CD4-positive, alpha-beta T cell treated with Interleukin-4 for 4 hours (primary cell): ENCODE measurements at regions not wholly inside any gene's neighbourhood (a gene's known extent, or its start where the extent isn't known, plus 50 kb on each side); places are given as distances from the start of the nearest gene placed in this dataset.
A peak's percentile ranks its signal among the peaks of the same experiment; 100 is the strongest.

Experiments used
- DNase-seq: peaks from one replicate; pipeline ENCODE4 v3.0.0-alpha.2; 2020

DNA sequence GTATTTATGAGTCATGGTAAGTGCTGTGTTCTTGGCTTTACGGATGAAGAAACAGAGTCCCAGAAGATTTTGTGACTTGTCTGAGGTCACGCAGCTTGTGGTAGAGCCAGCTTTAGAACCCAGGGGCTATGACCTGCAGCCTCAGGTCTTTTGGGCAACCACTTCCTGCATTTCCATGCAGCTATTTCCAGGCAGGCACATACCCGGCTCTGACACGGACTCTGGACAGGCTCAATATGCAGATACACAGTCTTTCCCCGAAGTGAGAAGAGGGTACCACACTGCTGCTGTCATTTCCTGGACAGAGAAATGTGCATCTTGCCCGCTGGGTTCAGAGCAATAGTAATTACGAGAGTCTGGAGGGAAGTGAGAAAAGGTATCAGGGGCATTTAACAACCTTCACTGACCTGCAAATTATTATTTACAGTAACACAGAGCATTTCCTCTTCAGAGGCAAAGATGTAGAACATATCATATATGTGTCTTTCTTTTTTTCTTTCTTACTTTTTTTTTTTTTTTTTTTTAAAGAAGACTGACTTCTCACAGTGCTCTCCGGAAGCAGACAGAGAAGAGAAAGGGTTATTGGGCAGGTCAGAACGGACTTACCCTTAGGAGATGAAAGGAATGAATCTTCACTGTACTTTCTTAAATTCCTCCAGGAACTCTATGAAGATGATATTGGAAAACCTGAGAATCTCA lies 185.1 kb downstream of the CLIC5 start:
- peak; percentile 26 for DNase-seq

DNA sequence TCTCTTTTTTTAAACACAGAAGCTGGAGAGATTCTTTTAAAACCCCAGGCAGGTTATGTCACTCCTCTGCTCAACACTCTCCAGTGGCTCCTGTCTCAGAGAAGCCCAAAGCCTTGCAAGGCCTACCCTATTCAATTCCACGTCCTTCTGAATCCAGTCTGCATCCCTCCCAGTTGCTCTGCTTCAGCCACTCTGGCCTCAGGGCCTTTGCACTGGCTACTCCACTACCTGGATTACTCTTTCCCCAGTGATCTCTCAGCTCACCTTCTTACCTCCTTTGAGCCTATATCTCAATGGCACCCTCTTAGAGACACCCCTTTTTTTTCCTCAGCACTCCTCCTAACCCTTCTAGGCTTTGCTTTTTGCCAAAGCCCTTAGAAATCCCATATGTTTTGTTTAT lies 185.8 kb downstream of the CLIC5 start:
- no peak for DNase-seq

- no peak for DNase-seq
Observed at GRCh38 chr6:45827952-45828530, 187.6 kb downstream of the CLIC5 start.

- no peak for DNase-seq
Observed at GRCh38 chr6:45822873-45823272, 192.8 kb downstream of the CLIC5 start.

DNA sequence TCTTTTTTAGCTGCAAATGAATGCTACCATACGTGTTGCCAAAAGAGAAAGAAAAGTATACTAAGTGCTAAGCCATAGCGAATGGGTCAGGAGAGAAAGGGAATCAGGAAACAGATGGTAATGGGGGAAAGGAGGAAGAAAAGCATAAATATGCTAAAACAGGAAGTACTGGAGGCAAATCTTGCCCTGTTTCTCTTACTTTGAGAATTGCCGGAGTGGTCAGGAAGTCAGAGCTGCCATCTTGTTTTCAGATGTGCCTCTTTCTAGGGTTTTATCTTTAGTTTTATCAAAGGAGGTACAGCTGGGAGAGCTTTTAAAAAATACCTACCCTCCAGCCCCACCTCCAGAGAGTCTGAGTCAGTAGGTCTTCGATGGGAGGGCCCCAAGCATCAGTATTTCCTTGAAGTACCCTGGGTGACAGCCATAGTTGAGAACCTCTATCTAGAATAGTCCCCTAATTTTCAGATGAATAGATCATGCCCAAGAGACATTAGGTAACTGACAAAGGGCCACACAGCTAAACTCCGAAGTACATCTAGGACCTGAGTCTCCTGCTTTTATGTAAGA lies 193.3 kb downstream of the CLIC5 start:
- DNase-seq: no peak

DNA sequence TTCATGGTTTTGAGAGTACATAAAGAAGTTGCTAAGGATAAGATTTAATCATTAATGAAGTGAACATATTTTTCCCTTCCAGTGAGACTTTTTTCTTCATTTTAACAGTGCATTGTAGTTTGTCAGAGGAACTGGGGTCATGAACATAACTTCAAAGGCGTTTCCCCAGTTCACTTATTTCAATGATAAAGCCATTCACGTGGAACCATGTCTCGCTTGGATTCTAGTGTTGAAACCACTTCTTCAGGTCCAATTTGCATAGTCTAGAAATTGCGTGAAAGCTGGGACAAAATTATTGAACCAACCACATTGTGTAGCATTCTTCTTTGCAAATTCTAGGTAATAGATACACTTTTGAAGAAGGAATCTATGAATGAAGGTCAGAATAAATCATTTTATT lies 197.0 kb downstream of the CLIC5 start:
- no peak for DNase-seq

DNA sequence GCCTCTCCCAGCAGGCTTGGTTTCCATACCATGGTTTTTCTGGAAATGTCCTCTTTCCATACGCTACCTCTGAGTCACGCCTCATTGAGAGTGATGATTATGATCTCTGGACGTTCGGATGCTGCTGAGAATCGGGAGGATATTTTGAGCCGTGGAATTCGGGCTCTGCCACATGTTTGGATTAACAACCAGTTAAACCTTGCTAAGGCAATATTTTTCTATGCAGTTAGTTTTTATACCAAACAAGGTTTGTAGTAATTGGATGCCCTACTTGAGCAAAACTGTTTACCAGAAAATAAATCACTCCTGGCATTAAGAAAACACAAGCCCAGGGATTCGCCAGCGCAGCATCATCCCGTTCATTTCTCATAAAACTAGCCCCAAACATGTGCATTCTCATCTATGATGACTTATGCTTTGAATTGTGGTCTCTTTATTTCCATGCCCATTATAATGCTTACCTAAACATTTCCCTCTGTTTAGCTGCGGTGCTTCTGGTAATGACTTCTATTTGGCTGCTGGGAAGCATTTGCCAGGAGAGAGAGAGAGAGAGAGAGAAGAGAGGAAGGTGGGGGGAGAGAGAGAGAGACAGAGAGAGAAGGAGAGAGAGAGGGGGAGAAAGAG lies 198.9 kb downstream of the CLIC5 start:
- no peak for DNase-seq

DNA sequence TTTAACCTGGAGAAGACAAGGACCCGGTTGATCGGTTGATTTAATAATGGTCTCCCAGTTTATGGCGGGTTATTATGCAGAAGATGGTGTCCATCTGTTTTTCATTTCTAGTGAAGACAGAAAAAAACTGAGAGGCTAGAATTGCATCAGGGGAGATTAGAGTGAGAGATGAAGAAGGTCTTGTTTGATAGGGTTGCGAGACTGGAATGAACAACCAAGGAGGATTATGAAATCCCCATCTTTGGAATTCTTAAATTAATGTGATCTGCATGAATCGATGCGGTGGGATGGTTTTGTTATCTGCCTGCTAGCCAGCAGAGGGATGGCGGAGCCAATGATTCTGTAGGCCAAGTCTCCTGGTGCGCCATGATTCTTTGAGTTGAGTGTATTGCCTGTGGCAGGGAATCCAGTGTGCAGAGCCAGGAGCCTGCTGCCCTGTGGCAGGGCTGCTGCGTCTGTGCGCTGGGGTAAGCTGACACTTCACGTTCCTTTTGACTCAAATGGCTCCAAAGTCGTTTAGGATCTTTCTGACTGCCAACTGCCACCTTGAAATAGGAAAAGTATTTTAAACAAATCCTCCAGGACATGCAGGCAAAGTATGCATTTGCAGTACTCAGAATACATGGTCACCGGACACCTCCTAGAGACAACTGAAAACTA lies 200.1 kb downstream of the CLIC5 start:
- DNase-seq: no peak

- no peak for DNase-seq
Observed at GRCh38 chr6:45814772-45815171, 200.9 kb downstream of the CLIC5 start.

DNA sequence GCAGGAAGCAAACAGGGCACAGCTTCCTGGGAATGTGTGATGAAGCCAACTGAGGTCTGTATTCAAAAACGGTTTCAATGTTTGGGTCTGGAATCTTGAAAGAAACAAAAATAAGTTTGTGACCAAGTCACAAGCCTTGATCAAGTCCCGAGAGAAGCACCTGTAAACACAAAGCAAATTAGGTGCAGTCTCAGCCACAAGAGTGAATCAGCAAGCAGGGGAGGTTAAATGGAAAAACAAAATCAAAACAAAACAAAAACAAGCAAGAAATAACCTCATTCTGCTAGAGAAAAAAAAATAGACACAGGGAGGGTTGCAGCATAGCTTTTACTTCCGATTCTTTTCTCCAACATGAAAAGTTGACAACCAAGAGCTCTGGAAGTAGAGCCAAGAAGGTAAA lies 201.7 kb downstream of the CLIC5 start:
- no peak for DNase-seq

DNA sequence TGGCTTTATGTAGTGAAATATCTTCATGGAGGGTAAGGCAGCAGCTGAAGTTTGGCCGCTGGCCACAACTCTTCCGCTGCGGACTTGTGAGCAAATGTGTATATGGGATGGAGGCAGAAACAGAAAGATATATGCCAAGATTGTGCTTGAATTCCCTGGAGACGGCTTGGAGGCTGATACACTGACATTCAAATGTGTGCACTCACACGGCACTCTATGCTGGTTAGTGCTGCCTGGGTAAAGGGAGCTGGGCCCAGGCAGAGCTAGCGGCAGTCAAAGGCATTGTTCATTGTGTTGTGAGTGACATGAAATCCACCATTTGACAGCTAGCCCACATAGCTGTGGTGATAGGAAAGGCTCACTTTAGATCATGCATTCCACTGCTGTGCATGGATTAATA lies 202.7 kb downstream of the CLIC5 start:
- DNase-seq: no peak

GRCh38 chr6:45808917-45809316 lies 206.7 kb downstream of the CLIC5 start:
- DNase-seq: no peak

GRCh38 chr6:45808042-45808645 lies 207.5 kb downstream of the CLIC5 start:
- no peak for DNase-seq

DNA sequence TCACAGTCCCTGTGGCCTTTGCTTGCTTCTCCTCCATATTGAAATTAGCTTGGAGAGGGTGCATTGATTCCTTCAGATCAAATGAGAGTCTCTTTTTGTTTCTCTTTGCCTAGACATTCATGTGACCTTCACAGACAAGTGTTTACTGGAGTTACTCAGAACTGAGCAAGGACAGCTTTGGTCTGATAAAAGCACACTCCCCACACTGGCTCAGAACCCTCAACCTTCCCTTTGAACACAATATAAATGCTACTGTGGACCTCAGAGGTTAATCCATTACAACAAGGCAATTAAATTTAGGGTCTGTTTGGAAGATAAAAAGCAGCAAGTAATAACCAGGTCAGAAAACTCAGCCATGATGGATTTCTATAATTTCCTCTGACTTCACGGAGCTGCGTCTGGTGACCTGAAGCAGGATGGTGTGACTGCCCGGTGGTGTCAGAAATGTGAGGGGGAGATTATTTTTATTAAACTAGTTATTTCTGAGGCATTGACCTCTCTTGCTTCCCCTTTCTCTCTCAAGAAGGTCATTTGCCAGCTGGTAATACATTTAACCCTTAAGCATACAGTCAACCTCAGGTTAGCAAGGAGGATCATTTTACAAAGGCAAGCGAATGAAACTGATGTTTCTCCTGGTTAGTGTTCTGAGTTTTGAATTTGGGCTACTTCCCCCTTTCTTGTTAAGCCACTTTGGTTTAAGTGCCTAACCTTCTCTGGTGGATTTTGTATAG lies 208.2 kb downstream of the CLIC5 start:
- no peak for DNase-seq

GRCh38 chr6:45806172-45806571 lies 209.5 kb downstream of the CLIC5 start:
- no peak for DNase-seq

DNA sequence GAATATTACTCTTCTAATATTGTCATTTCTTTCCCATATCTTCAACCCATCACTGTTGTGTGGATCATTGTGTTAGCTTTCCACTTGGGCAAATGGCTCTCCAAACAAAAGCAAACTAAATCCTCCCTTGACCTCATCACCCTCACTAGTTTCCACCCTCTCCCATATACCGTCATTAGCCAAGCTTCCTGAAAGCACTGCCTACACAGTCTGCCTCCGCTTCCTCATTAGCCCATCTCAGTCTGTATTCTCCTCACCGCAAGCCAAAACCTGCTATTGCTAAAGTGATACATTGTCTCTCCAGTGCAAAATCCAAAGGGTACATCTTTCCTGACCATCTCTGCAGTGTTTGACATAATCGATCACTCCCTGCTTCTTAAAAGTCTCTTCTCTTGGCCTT lies 212.6 kb downstream of the CLIC5 start:
- no peak for DNase-seq

DNA sequence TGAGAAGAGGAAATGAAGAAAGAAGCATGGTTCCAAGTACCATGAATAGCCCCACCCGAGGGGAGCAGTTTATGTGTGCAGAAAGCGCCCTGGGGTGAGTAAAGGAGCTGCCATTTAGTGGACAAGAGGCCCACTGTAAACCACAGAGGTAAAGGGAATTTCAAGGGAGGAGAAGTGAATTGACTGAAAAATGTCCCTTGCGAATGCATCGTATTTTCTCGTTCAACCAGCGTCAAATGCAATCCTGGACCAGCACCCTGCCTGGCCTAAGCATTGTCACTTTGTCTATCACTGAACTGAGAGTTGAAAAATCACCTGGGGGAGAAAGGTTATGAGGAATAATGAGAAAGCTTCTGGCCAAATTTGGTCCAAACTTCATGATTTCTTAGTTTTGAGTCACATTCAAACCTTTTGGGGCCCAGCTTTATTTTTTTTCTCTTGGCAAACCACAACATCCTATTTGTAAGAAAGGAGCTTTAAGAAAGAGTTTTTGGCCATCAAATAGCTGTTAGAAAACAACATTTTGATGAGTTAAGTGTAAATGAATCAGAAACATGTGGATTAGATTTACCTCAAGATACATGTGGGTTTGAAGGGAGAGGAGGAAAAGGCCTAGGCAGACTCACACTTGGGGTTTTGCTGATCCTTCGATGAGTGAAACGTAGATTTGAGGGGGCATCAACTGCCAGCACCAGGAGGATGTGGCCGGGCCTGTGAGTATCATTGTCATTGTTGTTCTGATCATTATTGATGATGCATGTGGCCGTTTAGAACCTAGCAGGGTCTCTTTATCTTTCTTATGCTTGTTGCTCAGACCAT lies 214.0 kb downstream of the CLIC5 start:
- no peak for DNase-seq

DNA sequence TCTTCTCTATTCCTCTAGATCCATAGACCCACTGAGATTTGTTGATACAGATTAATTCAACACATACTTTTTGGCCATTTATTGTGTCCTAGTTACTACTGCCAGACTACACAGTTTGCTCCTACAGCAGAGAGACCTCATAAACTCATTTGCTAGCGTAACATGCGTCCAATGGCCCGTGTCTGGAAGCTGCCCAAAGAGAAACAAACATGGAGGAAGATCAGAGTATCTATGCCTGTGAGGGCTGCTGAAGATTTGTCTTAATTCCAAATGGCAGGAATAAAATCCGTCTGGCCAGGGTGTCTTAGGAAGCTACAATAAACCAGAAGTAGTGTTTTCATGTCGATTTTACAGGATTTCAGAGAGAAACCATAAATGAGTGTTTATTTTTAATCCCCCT lies 214.7 kb downstream of the CLIC5 start:
- no peak for DNase-seq

DNA sequence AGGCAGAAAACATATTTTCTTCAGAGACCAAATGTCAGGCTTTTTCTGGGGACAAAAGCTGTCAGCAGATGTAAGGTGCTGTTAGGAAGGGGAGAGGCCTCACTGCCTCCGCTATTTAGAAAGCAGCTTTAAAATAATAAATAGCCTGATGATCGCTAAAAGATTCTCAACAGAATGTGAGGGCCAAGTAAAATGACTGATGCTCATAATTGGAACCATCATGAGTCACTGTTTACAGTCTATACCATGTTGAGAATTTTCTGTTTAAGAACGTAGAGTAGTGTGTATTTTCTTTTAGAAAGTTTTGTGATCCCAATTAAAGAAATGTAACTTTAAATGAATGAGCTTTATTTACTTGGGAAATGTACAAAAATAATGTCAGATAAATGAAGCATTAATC lies 220.0 kb downstream of the CLIC5 start:
- DNase-seq: no peak

DNA sequence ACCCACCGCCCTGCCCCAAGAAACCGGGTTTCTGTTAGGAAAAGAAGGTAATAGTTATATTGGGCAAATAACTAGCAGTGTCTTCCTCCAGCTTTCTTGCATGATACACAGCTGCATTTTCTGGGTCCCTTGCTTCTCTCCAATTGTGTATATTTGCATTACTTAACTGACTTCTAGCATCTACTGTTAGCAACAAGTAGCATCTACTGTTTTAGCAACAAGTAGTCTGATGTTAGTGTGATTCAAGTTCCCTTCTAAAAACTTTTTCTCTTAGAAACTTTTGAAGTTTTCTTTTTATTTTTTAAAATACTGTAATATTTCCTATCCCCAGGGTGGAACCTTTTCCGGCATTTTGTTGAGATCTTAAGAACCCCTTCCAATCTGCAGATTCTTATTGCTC lies 221.2 kb downstream of the CLIC5 start:
- DNase-seq: no peak
